Stimulated activated CD8-positive, alpha-beta memory T cell treated with anti-CD3 and anti-CD28 coated beads, Interleukin-4, amount 100 ng/mL, for 4 hours (primary cell): ENCODE measurements at regions not wholly inside any gene's neighbourhood (a gene's known extent, or its start where the extent isn't known, plus 50 kb on each side); places are given as distances from the start of the nearest gene placed in this dataset.

Experiments
- DNase-seq, 2 donors: peaks; one replicate each; pipeline ENCODE4 v3.0.0-alpha.2; 2020; ENCODE audit warnings: low read depth in 2 of 2, low spot score in 1 of 2

DNA sequence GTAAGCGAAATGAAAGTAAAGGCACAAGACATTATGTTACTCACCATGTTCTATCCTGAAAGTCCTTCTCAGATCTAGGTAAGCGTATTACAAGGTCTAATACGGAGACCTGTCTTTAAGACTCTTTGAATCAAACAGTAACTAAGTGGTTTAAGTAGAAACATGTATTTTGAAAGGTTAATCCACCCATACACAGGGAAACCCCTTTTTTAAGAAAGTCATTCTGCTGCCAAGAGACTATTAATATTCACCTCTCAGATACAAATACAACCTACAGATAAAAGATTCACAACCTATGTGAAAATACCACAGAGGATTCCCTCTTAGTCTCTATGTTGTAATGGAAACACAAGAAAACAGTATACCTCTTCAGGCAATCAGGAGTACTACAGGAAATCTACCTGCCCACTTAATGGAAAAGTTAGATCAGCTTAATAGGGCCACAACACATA, 63.2 kb upstream of the TNIP3 start:
- DNase-seq, result no peak

DNA sequence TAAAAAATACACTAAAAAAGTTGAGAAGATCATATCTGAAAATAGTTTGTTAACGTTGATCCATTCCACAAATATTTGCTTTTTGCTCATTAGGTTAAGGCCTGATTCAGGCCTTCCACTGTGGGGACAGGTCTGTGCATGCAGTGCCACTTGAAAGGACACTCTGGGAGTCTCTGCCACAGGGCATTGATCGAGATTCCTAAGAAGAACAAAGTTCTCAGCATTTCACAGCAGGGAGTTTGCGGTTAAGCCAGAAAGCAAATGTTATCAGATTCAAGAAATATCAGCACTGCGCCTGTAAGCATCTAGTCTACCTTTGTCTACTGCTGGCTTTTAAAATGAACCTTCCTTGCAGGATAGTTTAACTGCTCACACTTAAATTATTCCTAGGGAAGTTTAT, 62.2 kb upstream of the TNIP3 start:
- no peak for DNase-seq

DNA sequence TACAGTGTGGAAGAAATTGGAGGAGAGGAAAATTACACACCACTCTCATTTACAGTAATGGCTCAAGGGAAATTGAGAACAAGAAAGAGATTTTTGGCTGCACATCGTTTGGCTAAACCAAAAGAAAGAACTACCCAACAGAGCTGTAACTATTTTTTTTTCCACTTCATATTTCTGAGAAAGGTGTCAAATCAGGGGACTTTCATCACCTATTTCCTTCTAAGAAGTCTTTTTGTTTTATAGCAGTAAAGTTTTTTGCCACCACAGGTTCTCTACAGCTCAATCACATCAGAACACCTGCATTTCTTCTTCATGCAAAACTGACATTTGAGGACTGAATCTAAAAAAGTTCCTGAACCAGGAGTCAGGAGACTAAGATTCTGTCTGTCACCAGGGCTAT, 57.5 kb upstream of the TNIP3 start:
- no peak for DNase-seq

DNA sequence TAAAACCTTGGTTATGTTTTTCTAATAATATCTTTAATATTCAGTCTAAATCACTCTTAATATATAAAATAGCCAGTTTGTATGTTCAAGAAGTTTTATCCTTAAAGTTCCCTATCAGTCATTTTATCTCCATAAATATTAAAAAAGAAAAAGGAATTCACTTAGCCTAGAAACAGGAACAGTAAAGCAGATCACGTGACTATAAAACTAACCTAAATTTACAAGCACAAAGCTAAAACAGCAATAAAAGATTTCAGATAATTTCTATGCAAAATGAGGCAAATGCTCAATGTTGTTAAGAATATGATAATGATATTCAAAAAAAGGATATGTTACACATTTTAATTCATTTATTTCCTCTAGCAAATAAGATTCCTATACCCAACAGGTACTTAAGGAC, 57.1 kb upstream of the TNIP3 start:
- no peak for DNase-seq

DNA sequence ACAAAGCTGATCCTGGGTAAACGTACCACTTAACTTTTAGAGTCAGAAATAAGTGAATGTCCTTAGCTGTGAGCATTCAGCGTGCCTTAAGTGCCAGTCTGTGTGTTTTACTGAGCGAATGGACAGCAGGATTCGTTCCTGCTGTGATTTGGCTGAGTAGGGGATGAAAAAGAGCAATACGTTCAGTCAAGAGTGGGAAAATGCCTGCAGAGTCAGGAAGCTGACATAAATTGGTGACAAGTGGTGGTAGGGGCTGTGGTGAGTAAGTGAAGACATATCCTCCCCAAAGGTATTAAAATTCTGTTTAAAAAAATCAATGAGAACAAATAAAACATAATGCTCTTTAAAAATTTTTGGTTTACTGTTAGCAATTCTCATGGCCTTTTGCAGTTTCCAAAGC, 56.6 kb upstream of the TNIP3 start:
- DNase-seq, result no peak

DNA sequence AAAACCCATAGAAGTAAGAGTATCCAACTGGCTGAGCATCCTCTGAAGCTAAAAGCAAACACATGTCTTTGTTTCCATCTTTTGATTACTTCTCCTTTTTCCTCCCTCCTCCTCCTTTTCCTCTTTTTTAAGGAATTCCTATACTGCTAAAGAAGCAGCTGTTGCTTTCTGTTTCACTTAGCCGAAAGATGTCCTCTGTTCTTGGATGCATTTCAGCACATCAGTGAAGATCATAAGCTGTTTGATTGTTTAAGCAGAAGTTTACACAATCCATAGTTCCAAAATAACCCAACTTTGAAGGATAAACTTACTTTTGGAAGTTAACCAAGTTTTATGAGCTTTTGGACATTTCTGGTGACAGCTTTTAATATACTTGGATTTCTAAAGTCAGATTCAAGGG, 55.1 kb upstream of the TNIP3 start:
- no peak for DNase-seq

DNA sequence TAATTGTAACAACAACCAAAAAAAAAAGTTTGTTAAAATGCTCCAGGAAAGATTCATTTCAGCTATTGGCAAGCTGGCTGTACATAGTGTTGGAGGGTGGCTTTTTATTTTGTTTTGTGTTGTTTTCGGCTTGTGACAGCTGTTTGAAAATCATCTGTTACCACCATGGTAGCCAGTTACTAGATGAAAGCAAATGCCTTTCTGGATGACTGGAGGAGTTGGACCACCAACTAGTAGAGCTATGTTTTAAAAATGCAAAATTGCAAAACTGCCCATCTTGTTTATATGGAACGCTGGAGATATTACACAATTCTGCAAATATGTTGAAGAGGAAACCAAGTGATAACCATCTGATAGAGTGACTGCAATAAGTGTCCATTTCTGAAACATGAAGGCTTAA, 53.2 kb upstream of the TNIP3 start:
- DNase-seq, result no peak

DNA sequence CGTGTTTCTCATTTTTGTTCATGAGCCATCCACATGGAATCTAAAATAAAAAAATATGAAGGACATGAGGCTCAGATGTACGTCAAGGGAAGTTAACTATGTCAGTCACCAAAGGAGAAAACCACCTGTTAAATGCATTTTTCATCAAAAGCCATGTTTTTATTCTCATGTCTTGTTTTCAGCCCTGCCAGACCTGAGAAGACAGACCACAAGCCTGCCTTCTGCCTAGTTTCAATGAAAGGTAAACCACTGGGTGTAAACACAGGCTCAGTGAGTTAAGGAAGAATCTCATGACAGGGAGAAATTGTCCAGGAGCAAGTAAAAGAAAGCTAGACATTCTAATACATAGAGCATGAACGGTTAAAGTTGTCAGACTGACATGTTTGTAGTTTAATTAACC, 52.3 kb upstream of the TNIP3 start:
- DNase-seq, result no peak

DNA sequence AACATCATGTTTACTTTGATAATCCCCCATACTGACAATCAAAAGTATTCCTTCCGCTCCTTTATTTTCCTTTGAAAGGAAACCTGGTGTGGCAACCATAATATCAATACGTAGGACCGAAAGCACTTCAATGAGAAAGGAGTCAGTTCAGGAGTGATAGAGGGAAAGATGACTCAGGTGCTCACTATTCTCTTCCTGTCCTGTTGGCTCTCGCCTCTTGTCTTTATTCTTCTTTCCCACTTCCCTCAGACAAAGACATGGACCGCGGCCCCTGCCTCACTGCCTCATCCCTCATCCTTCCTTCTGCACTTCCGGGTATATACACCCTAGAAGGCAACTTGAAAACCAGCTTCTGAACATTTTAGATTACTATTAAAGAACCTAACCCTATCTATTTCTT, 49.8 kb upstream of the TNIP3 start:
- DNase-seq, result no peak
